Vagina (tissue), 2 donors: ENCODE measurements at regions not wholly inside any gene's neighbourhood (a gene's known extent, or its start where the extent isn't known, plus 50 kb on each side); places are given as distances from the start of the nearest gene placed in this dataset.

Source experiments
- CTCF ChIP-seq, 3 experiments: fragments of 450-650 bp in 2 of 3; fragments of 200-600 bp in 1 of 3; sonication (generic) in 1 of 3; IDR thresholded peaks; one replicate each; pipeline ENCODE4 v1.5.1; 2017 to 2019; ENCODE audit warnings: antibody characterized with exemption in 3 of 3, mild to moderate bottlenecking in 2 of 3, moderate library complexity in 2 of 3
- POLR2A ChIP-seq, 2 donors: fragments of 450-650 bp; IDR thresholded peaks; one replicate each; pipeline ENCODE4 v1.6.1; 2017; ENCODE audit warnings: antibody characterized with exemption in 2 of 2, mild to moderate bottlenecking in 2 of 2, moderate library complexity in 2 of 2
- POLR2AphosphoS5 ChIP-seq, 2 donors: sonication (generic); formaldehyde crosslinking; IDR thresholded peaks; one replicate each; pipeline ENCODE4 v1.9.0; 2017; ENCODE audit warnings: antibody characterized with exemption in 2 of 2, mild to moderate bottlenecking in 2 of 2, low read depth in 1 of 2; ENCODE audit not compliant: insufficient read depth in 1 of 2

DNA sequence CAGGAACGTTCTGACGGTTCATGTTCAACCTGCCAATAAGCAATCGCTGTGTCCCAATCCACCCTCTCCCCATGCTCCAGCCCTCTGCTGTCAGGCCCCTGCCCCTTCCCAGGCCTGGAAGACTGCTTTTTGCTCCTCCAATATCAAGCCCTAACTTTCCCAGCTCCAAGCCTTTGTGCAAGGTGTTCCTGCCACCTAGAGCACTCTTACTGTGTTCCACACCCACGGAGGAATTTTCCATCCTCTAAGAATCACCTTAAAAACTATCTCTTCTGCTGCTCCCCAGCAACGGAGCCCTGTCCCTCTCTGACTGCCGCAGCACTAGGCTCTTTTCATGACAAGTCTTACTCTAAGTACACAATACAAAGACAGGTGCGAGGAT, 657.9 kb downstream of the AJAP1 start:
- TF ChIP-seq POLR2A (IDR thresholded peaks at IDR 0.05) (no peak), CTCF (IDR thresholded peaks at IDR 0.05) (no peak), POLR2AphosphoS5 (IDR thresholded peaks at IDR 0.05; ENCODE audit: insufficient read depth in 1 of 2, low read depth in 1 of 2) (no peak)
